ENCODE measurements at regions not wholly inside any gene's neighbourhood (a gene's known extent, or its start where the extent isn't known, plus 50 kb on each side); places are given as distances from the start of the nearest gene placed in this dataset.

DNA sequence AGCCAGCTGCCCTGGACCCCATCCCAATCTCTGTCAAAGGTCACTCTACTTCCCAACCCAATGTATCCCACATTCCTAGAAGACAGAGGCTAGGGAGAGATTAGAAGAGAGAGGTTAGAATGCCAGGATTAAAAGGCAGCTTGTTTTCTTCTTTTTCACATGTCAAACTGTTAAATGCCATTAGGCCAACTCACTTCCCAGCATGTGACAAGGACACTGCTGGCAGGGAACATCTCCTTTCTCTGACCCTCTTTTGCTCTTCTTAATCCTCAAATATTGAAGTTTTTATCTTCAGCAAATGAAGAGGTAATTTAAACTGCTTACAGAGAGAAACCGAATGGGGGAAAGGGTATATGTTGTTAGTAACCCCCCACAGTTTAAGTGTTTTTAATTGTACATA lies 89.1 kb downstream of the BBS10 start:
- FAIRE-seq (no peak), DNase-seq (ENCODE audit: low spot score) (no peak)

DNA sequence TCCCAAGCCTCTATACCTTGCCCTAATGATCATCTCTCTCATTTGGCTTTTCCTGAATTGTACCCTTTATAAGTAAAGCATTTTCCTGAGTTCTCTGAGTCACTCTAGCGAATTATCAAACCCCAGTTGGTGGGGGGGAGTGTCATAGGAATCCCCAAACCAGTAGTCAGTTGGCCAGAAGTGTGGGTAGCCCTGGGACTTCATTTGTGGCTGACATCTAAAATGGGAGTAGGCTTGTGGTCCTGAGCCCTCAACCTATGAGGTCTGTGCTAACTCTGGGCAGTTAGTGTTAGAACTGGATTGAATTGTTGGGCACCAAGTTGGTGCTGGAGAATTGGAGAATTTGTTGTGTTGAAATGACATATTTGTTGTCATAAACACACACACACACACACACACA lies 91.3 kb downstream of the BBS10 start:
- FAIRE-seq: no peak
- no peak for DNase-seq (ENCODE audit: low spot score)

DNA sequence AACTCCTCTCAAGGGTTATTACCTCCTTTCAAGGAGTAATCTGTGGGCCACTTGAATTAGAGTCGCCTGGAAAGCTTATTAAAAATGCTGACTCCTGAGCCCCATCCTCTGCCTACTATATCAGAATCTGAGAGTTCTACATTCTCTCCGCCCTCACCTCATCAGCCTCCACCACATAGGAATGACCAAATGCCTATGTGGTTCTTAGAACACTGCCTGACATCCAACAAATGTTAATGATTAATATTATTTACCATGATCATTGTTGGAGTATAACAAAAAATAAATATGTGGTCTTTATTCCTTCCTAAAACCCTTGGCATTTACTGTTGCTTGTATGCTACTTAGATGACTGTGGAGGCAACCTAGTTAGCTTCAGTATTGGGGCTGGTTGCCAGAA lies 91.9 kb downstream of the BBS10 start:
- no peak for DNase-seq (ENCODE audit: low spot score)
- no peak for FAIRE-seq

DNA sequence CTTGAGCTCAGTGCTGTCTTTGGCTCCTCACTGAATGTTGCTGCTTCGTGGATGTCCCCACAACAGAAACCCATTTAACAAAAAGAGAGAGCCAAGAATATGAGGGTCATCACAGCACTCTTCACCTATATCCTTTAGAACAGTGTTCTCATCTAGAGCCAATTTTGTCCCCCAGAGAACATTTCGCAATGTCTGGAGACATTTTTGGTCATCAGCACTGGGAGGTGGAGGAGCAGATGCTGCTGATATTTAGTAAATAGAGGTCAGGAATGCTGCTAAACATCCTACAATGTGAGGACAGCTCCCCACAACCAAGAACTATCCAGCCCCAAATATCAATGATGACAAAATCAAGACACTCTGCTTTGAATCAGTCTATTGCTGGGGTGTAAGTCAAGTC lies 92.5 kb downstream of the BBS10 start:
- no peak for DNase-seq (ENCODE audit: low spot score)
- no peak for FAIRE-seq

DNA sequence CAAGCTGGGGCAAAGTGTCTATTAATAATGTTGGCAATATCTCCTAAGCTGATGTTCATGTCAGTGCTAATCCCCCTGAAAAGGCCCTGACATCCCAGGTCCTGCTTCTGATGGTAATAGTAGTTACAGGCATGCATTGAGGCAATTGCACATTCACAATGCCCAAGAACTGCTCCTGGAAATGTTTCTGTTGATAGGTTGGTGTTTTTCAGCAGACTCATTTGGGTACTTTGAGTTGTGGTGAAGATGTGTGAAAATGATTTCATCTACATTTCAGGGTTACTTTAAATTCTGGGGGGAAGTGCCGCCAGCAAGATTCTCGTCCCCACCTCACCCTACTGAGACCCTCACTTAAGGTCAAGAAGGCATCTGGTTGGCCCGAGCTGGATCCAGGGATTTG lies 92.9 kb downstream of the BBS10 start:
- DNase-seq (ENCODE audit: low spot score) (no peak), FAIRE-seq (no peak)

DNA sequence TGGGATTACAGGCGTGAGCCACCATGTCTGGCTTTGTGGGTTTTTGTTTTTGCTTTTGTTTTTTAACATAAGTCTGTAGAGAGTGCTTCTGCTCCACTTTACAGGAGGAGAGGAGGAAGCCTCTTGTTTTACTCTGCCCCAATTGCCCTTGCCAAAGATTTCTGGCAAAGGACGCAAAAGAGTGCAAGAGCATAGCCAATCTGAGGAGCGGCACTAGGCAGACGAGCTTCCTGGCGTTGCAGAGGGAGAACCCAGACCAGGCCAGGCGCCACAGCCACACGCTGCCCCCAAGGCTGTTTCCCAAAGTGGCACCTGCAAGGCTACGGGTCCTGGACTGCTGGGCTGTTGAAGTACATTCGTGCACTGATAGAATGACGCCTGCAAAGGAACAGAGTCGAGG lies 96.2 kb downstream of the BBS10 start:
- FAIRE-seq: no peak
- no peak for DNase-seq (ENCODE audit: low spot score)

DNA sequence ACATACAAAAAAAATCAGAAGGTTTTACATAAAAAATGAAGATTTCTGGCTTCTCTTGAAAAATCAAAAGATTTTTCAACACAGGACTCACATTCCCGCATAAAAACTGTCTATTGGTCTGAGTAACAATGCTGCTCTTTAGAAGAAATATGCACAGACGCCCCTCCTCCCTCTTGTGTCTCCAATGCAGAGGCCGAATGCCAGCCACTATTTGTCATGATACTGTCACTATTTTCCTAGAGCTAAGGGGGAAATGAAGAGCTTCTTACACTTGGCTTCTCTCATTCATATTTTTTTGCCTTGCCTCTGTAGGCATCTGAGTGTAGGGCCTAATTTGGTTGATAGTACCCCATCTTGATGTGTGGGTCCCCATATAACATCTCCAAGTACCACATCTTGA lies 98.0 kb downstream of the BBS10 start:
- FAIRE-seq (no peak), DNase-seq (ENCODE audit: low spot score) (no peak)

DNA sequence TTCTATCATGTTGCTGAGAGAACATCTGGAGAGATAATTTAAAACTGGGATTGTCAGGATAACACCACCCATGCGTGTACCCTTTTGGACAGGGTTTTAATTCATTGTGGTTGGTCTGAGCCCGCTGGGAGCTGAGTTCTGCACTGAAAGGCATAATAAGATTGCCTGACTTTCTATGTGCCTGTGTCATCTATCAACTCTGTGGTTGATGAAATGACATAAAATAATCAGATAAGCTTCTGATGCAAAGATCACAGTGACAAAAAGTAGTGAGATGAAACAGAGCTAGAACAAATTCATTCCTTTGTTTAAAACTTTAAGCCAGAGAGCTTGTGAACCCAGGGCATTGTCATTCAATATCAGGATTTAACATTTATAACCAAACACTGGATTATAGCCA lies 98.7 kb downstream of the BBS10 start:
- FAIRE-seq (no peak), DNase-seq (ENCODE audit: low spot score) (no peak)

DNA sequence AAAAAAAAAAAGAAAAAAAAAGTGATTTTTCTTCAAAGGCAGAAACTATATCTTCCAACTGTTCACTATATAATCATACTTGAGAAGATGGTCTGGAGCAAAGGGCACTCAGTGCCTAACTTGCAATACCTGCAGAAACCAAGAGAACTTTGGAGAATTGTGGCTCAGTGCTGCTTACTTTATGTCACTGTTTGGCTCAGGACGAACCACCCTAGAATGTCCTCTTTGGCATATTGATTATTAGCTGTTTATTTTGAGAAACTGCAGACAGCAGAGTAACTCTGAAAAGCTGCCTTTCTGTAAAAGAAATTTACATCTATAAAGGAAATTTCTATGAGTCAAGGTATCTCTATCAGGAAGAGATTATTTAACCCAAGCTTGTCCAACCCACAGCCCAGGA lies 100.2 kb downstream of the BBS10 start:
- DNase-seq (ENCODE audit: low spot score) (no peak), FAIRE-seq (no peak)

DNA sequence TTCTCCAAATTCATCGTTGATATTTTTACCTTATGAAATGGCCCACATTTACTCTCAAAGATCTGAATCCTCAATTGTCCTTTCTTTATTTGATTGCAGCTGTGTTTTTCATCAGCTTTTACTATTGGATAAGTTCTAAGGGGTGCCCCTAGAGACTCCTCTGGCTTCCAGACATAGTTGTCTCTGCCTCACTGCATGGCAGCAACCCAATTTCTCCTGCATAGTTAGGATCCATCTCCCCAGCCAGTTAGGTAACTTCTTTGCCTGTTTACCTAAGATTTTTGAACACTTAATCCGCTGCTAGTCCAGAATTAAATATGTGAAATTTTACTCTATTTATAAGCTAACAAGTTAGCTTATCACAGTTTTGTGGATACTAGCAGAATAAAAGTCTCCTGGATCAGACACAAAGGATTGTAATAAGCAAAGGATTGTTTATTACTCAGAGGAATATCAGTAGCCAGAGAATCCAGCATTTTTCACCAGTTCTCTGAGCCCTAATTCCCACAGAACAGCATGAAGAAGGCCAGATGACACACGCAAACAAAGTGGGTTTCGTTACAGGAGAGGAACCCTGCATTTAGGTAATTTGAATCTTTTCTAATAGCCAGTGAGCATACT lies 101.1 kb downstream of the BBS10 start:
- no peak for FAIRE-seq
- no peak for DNase-seq (ENCODE audit: low spot score)

DNA sequence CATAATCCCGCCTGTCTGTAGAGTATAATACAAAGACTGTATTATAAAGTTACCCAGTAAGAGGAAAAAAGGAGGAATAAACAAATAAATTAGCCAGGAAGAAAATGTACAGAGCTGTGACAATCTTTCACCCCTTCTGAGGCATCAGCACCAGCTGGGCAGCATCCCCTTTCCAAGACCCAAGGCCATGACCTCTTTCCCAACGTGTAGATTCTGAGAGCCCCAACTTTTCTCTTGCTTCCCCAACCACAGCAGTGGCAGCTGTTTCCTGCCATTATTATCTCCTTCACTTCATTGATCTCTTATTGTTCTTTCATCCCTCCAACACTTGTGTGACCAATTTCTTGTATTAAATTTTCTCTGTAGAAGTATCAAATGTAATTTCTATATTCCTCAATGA lies 101.6 kb downstream of the BBS10 start:
- DNase-seq (ENCODE audit: low spot score): no peak
- no peak for FAIRE-seq

DNA sequence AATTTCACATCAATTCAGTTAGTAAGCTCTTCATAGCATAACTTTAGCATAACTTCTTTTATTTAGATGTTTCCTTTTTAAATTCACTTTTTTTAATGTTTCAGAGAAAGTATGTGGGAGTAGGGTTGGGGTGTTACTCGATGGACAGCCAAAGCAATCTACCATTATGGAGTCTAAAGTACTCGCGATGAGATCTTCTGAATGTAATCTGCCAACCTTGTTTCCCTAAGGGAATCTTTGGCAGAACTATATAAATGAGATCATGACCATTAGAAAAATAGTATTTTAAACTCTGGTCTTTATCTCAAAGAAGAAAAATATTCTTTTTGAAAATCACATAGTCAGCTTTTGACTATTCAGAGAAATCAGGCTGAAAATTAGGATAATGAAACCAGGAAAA lies 103.9 kb downstream of the BBS10 start:
- DNase-seq (ENCODE audit: low spot score): no peak
- no peak for FAIRE-seq

DNA sequence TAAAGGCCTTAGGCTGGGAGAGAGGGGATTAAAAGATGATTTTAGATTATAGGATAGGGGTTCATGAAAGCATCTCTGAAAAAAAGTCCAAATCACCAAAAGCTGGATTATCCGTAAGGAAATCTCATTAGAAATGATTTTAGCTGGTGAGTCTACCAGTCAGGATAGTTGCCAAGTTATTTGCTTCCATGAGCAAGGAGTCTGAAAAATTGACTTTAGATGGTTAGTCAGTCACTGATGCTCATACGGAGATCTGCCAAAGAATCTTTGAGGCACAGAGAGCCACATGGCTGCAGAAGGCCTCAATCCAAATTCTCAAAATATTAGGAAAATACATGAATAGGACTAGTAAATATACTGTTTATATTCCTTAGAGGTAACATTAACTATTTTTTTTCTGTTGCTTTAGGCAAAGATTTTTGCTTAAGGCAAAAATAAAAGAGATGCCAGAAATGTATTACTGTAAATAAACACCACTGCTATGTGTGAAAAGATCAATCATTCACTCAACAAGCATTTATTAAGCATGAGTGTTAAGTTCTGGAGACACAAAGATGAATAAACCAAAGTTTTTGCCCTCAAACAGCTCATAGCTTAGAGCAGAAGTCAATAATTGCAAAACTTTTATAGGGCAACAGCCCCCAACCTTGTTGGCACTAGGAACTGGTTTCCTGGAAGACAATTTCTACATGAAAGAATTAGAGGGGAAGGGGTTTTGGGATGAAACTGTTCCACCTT lies 105.2 kb downstream of the BBS10 start:
- no peak for DNase-seq (ENCODE audit: low spot score)
- no peak for FAIRE-seq

DNA sequence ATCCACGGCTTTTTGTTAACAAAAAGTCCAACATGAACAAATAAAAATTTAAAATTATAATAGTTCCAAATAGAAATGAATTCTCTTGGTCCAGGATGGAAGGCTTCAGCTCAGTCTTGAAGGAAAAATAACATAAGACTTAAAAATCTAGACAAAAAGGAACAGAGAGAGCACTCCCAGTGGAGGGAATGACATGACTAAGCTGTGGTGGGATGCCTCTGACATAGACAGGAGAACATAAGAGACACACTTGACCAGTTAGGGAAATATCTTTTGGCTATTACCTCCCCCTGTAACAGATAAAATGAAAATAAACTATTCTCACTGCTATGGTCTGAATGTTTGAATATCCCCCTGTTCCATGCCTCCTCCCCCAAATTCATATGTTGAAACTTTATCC lies 106.8 kb downstream of the BBS10 start:
- FAIRE-seq (no peak), DNase-seq (ENCODE audit: low spot score) (no peak)

DNA sequence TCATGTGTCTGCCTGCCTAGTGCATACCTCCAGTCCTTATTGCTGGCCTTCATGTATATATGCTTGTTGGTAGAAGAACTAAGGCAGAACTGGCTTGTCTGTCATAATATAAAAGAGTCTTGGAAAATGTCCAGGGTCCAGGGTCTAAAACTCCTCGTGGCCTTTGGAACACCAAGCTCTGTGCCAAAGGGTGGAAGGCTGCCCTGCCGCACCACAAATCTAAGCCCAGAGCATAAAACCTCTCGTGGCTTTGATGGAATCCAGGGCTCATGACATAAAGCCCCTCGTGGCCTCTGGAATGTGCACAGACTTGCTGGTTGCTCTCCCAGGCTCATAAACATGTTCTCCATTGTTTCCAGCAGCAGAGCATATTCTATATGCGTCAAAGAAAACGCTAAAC lies 107.9 kb downstream of the BBS10 start:
- DNase-seq (ENCODE audit: low spot score) (no peak), FAIRE-seq (no peak)

DNA sequence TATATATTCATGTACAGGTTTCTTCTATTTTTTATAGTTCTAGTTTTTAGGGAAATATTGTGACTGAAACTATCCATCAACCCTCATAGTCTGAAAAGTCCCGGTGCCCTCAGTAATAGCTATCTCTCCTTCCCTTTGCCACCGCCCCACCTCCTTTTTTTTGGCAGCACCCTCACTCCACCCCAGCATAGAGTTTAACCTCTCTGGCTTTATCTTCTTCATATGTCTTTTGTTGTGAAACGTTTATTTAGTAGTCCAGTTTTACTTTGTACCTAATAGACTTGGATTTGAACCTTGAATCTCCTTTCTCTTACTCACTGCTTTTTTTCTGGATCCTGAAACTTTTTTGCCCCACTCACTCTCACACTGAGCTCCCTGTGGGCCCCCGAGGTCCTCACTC lies 109.5 kb downstream of the BBS10 start:
- no peak for FAIRE-seq
- DNase-seq (ENCODE audit: low spot score): no peak

DNA sequence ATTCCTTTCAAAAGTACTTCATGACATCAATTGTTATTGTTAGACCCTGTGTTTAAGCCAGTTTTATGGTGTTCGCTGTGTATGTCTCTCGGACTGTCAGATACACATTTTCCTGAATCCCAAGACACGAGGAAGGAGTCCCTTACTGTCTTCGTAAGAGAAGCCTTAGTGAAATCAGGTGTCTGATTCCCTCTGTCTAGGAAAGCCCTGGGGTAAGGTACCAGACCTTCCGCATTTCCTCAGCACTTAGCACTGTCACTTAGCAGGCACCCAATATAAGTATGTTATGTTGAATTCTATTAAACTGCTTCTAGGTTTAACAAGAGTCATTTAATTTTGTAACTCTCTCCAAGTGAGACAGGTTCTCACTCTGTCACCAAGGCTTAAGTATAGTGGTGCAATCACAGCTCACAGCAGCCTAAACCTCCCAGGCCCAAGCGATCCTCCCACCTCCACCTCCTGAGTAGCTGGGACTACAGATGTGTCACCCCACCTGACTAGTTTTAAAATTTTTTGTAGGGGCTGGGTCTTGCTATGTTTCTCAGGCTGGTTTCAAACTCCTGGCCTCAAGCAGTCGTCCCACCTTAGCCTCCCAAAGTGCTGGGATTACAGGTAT lies 111.0 kb downstream of the BBS10 start:
- no peak for FAIRE-seq

DNA sequence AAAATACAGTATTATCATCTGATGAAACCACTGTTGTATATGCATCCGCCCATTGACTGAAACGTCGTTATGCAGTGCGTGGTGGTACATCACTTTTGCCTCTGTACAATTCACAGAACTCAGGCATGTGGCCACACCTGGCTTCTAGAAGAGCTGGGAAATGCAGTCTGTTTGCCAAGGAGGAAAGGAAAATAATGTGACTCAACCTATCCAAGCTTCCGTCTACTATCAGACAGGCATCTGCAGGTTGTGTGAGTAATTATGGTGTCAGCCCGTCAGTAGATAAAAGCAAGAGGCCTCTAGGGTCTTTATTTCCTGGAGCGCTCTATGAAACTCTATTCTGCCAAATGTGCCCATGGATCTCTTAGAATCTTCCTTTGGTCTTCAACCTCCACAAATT lies 111.6 kb downstream of the BBS10 start:
- DNase-seq (ENCODE audit: low spot score): peak; percentile 48
- FAIRE-seq: no peak

More for the DNA sequence above, 111.0 kb downstream of the BBS10 start:
- no peak for DNase-seq (ENCODE audit: low spot score)

DNA sequence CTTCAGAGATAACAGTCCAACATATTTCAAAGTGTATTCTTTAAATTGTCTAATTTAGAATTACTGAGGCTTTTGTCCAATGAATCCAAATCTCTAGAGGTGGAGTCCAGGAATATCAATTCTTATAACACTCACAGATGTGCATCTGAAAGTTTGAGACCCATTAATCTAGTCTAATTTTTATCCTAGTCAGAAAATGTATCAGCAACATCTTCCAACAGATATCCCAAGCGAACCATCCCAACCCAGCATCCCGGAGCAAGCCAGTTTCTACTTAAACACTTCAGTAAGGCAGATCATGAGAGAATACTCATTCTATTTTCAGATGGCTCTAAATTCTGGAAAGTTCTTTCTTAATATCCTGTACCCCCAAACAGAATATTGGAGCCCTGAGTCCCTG lies 113.5 kb downstream of the BBS10 start:
- no peak for DNase-seq (ENCODE audit: low spot score)
- FAIRE-seq: no peak

DNA sequence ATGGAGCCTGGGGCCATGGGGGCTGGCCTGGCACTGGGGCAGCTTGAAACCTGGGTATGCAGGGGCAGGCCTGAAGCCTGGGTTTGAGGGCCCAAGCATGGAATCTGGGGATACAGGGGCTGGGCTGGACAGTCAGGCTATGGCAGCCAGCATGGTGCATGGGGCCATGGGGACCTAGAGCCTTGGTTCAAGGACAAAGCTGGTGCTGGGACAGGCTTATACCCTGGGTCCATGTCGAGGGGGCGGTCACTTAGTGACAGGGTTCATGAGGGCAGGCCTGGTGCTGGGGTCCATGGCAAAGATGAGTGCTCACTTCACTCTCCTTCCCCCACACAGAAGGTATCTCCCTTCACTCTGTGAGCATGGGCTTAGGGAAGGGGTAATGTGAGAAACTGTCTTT lies 116.2 kb downstream of the BBS10 start:
- FAIRE-seq (no peak), DNase-seq (ENCODE audit: low spot score) (no peak)

DNA sequence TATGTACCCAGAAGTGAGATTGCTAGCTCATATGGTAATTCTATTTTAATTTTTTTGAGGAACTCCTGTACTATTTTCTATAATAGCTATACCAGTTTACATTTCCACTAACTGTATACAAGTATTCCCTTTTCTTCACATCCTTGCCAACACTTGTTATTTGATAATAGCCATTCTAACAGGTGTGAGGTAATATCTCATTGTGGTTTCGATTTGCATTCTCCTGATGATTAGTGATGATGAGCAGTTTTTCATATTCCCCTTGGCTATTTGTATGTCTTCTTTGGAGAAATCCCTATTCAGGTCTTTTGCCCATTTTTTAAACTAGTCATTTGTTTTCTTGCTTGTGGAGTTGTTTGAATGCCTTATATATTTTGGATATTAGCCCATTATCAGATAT lies 121.3 kb downstream of the BBS10 start:
- FAIRE-seq (no peak), DNase-seq (ENCODE audit: low spot score) (no peak)

DNA sequence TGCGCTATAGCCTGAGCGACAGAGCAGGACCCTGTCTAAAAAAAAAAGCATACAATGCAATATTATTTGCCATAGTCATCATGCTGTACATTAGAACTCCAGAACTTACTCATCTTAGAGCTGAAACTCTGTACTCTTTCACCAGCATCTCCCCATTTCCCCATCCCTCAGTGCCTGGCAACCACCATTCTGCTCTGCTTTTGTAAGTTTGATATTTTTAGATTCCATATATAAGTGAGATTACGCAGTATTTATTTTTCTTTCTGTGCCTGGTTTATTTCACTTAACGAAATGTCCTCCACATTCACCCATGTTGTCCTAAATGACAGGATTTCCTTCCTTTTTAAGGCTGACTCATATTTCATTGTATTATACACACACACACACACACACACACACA lies 121.8 kb downstream of the BBS10 start:
- FAIRE-seq (no peak), DNase-seq (ENCODE audit: low spot score) (no peak)

DNA sequence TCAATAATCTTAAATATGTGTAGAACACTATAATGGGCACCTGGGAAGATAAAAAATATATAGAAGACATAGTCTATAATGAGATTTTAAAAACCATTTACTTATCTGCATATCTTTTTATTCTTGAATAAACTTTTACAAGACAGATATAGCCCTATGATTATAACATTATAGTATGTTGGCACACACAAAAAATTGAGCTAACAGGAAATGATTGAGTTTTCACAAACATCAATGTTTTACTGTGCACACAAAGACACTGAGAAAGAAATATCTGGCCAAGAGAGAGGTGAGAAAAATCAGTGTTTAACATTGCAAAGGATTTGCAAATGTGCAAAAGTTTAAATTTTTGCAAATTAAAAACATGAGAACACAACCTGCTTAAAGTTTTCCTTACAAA lies 124.3 kb downstream of the BBS10 start:
- no peak for DNase-seq (ENCODE audit: low spot score)
- FAIRE-seq: no peak
